SK-N-SH (cell line): ENCODE measurements at regions not wholly inside any gene's neighbourhood (a gene's known extent, or its start where the extent isn't known, plus 50 kb on each side); places are given as distances from the start of the nearest gene placed in this dataset.

Source experiments
- CHD2 ChIP-seq: fragments of 150-350 bp; IDR thresholded peaks from 2 replicates; pipeline ENCODE4 v1.6.1; 2018; ENCODE audit warnings: low read length; ENCODE audit not compliant: partially characterized antibody
- CTCF ChIP-seq: fragments of 200-600 bp; sonication (generic); IDR thresholded peaks from 2 replicates; pipeline ENCODE4 v1.6.1; 2017; ENCODE audit warnings: antibody characterized with exemption, mild to moderate bottlenecking, moderate library complexity
- EZH2phosphoT487 ChIP-seq: fragments of 200-600 bp; sonication (generic); IDR thresholded peaks from 2 replicates; pipeline ENCODE4 v1.6.1; 2017; ENCODE audit warnings: low read depth, mixed run types, mild to moderate bottlenecking, antibody characterized with exemption, moderate library complexity, borderline replicate concordance
- JUND ChIP-seq: IDR thresholded peaks from 2 replicates; pipeline ENCODE4 v1.4.0; 2012
- MAX ChIP-seq: IDR thresholded peaks from 2 replicates; pipeline ENCODE4 v1.4.0; 2012; ENCODE audit warnings: low read depth
- MXI1 ChIP-seq: IDR thresholded peaks from 2 replicates; pipeline ENCODE4 v1.6.1; 2012; ENCODE audit warnings: mild to moderate bottlenecking, low read depth, low read length, improper control_type of control experiment
- POLR2AphosphoS5 ChIP-seq: IDR thresholded peaks from 2 replicates; pipeline ENCODE4 v1.6.1; 2012; ENCODE audit warnings: low read depth, low read length
- RCOR1 ChIP-seq: fragments of 150-350 bp; IDR thresholded peaks from 2 replicates; pipeline ENCODE4 v1.6.1; 2017; ENCODE audit warnings: antibody characterized with exemption, low read length
- RFX5 ChIP-seq: IDR thresholded peaks from 2 replicates; pipeline ENCODE4 v1.6.1; 2012; ENCODE audit warnings: mild to moderate bottlenecking, improper control_type of control experiment, low read length
- RXRA ChIP-seq: IDR thresholded peaks from 2 replicates; pipeline ENCODE4 v1.4.0; 2012; ENCODE audit warnings: low read depth, mild to moderate bottlenecking, borderline replicate concordance
- SIN3A ChIP-seq: IDR thresholded peaks from 2 replicates; pipeline ENCODE4 v1.6.1; 2012; ENCODE audit warnings: low read depth, mild to moderate bottlenecking, low read length, moderate library complexity, borderline replicate concordance
- TAF1 ChIP-seq: IDR thresholded peaks from 2 replicates; pipeline ENCODE4 v1.6.1; 2012; ENCODE audit warnings: low read depth, mild to moderate bottlenecking, low read length, moderate library complexity, borderline replicate concordance
- TCF12 ChIP-seq: IDR thresholded peaks from 2 replicates; pipeline ENCODE4 v1.4.0; 2012
- YY1 ChIP-seq: IDR thresholded peaks from 2 replicates; pipeline ENCODE4 v1.4.0; 2012; ENCODE audit warnings: low read depth, mild to moderate bottlenecking

- TF ChIP-seq CTCF (no peak), RXRA (no peak), TCF12 (no peak), JUND (no peak), EZH2phosphoT487 (no peak), RCOR1 (no peak), MXI1 (no peak), TAF1 (no peak), RFX5 (no peak), MAX (no peak), POLR2AphosphoS5 (no peak), SIN3A (no peak), YY1 (no peak), CHD2 (no peak)
These were observed 275.5 kb upstream of the TMEM161B start for GRCh38 chr5:88544136-88544645.
